ENCODE measurements at regions not wholly inside any gene's neighbourhood (a gene's known extent, or its start where the extent isn't known, plus 50 kb on each side); places are given as distances from the start of the nearest gene placed in this dataset.

DNA sequence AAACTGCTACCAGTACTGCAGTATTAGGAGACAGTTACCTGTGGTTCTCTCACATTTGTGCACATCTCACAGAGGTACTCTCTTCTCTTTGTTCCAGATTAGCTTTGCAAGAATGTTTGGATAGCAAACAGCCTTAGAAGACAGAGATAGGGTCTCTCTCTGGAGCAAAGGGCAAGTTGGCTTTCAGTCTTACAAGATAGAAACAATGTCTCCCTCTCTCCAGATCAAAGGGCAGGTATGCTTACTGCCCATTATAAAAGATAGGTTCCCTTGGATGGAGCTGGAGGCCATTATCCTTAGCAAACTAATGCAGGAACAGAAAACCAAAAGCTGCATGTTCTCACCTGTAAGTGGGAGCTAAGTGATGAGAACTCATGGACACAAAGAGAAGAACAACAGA, 50.2 kb upstream of the KIT start:
- TF ChIP-seq, protein P1, sequence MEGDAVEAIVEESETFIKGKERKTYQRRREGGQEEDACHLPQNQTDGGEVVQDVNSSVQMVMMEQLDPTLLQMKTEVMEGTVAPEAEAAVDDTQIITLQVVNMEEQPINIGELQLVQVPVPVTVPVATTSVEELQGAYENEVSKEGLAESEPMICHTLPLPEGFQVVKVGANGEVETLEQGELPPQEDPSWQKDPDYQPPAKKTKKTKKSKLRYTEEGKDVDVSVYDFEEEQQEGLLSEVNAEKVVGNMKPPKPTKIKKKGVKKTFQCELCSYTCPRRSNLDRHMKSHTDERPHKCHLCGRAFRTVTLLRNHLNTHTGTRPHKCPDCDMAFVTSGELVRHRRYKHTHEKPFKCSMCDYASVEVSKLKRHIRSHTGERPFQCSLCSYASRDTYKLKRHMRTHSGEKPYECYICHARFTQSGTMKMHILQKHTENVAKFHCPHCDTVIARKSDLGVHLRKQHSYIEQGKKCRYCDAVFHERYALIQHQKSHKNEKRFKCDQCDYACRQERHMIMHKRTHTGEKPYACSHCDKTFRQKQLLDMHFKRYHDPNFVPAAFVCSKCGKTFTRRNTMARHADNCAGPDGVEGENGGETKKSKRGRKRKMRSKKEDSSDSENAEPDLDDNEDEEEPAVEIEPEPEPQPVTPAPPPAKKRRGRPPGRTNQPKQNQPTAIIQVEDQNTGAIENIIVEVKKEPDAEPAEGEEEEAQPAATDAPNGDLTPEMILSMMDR (IDR thresholded peaks at IDR 0.05), result no peak
- TF ChIP-seq POLR2AphosphoS5 (IDR thresholded peaks at IDR 0.05; ENCODE audit: insufficient read depth in 1 of 2, low read depth in 1 of 2) (no peak), POLR2A (IDR thresholded peaks at IDR 0.05) (no peak)
